ENCODE measurements at regions not wholly inside any gene's neighbourhood (a gene's known extent, or its start where the extent isn't known, plus 50 kb on each side); places are given as distances from the start of the nearest gene placed in this dataset.
A peak's percentile ranks its signal among the peaks of the same experiment; 100 is the strongest.

DNA sequence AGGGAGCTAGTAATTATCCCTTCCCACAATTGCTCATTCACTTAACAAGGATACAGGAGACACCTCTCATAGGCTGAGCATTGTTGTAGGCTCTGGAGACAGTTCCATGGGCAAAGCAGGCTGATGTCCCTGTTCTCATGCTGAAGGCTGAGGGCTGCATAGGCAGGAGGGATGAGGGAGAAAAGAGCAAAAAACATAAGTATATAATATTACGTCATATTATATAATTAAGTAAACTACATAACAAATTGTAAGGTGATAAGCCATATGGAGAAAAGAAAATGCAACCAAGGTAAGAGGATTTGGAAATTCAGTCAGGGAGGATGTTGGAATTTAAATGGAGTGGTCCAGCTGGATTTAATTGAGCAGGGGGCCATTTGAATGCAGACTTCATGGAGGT lies 380.6 kb upstream of the ST6GAL2 start:
- Mint-ChIP-seq H3K36me3 (ENCODE audit: insufficient read depth in 1 of 3, low read depth in 3 of 3) (no peaks in the 10 kb centered on the region), H3K9me3 (no peaks in the 10 kb centered on the region), H3K4me1 (peaks cover 15 to 16% of the 10 kb centered on the region in 2 experiments), H3K27ac (0 out of 7 replicates have a peak overlapping the region, but pooled peaks of 1 of the 3 experiments have one; percentile 18), H3K27me3 (ENCODE audit: low read depth) (no peaks in the 10 kb centered on the region; the same call in 1 of the 2 replicates), H3K4me3 (no peak overlapping the region; a peak in 1 of 5 replicates)
- Histone ChIP-seq H3K4me2 (ENCODE audit: insufficient read depth, insufficient read length, low read length) (no peak overlapping the region), H3K27me3 (ENCODE audit: insufficient read depth, low read length) (no peaks in the 10 kb centered on the region), H2AK5ac (ENCODE audit: insufficient read length, low read length) (no peak overlapping the region), H3K23me2 (ENCODE audit: insufficient read length, low read depth, low read length, poor library complexity, severe bottlenecking) (no peaks in the 10 kb centered on the region), H3K56ac (ENCODE audit: insufficient read length, low read depth, low read length) (no peak overlapping the region), H3K4ac (ENCODE audit: low read depth, low read length) (no peak overlapping the region), H3K9ac (ENCODE audit: extremely low read depth, insufficient read length, low read length) (no peak overlapping the region), H2BK15ac (ENCODE audit: low read depth, low read length) (no peak overlapping the region), H4K20me1 (ENCODE audit: control insufficient read depth, insufficient read depth, insufficient read length) (no peaks in the 10 kb centered on the region), H3K23ac (ENCODE audit: insufficient read length, low read depth, low read length) (no peak overlapping the region), H4K91ac (ENCODE audit: insufficient read length, low read depth, low read length) (no peak overlapping the region), H3T11ph (ENCODE audit: low read length) (no peak overlapping the region), H2BK5ac (ENCODE audit: insufficient read length, low read length) (no peak overlapping the region), H3K18ac (ENCODE audit: insufficient read length, low read depth, low read length) (no peak overlapping the region), H3K79me1 (ENCODE audit: insufficient read depth, low read depth, low read length, poor library complexity, severe bottlenecking) (no peaks in the 10 kb centered on the region), H4K8ac (replicated peaks; ENCODE audit: insufficient read length, low read depth, low read length) (no peak overlapping the region), H3K14ac (ENCODE audit: insufficient read depth, low read length) (no peak overlapping the region), H2BK20ac (ENCODE audit: low read depth, low read length, poor library complexity, severe bottlenecking) (no peak overlapping the region), H2AFZ (ENCODE audit: low read length) (no peak overlapping the region), H3K4me1 (ENCODE audit: insufficient read depth, low read length) (peaks cover 2% of the 10 kb centered on the region; the same call in 1 of the 2 replicates), H3K9me3 (ENCODE audit: control insufficient read depth, low read depth, low read length) (no peaks in the 10 kb centered on the region), H3K79me2 (ENCODE audit: insufficient read depth, low read length) (no peaks in the 10 kb centered on the region), H3K27ac (ENCODE audit: insufficient read length, low read depth, low read length) (no peak overlapping the region), H4K5ac (ENCODE audit: insufficient read length, low read depth, low read length) (no peak overlapping the region), H2BK120ac (ENCODE audit: low read depth, low read length, poor library complexity, severe bottlenecking) (no peak overlapping the region), H2BK12ac (ENCODE audit: insufficient read length, low read depth, low read length) (no peak overlapping the region)
- no CpG with 5 or more reads among the region's 1 CpG for WGBS (ENCODE audit: extremely low coverage, insufficient read length, low lambda C conversion rate)
- TF ChIP-seq, protein P1, sequence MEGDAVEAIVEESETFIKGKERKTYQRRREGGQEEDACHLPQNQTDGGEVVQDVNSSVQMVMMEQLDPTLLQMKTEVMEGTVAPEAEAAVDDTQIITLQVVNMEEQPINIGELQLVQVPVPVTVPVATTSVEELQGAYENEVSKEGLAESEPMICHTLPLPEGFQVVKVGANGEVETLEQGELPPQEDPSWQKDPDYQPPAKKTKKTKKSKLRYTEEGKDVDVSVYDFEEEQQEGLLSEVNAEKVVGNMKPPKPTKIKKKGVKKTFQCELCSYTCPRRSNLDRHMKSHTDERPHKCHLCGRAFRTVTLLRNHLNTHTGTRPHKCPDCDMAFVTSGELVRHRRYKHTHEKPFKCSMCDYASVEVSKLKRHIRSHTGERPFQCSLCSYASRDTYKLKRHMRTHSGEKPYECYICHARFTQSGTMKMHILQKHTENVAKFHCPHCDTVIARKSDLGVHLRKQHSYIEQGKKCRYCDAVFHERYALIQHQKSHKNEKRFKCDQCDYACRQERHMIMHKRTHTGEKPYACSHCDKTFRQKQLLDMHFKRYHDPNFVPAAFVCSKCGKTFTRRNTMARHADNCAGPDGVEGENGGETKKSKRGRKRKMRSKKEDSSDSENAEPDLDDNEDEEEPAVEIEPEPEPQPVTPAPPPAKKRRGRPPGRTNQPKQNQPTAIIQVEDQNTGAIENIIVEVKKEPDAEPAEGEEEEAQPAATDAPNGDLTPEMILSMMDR (conservative IDR thresholded peaks at IDR 0.05) = no peak
- DNase-seq = no peak

Measured in H9 (cell line).